Fibroblast of lung (primary cell): ENCODE measurements at regions not wholly inside any gene's neighbourhood (a gene's known extent, or its start where the extent isn't known, plus 50 kb on each side); places are given as distances from the start of the nearest gene placed in this dataset.

Experiments
- EZH2 ChIP-seq: IDR thresholded peaks from 2 replicates; pipeline ENCODE4 v1.5.1; 2012; ENCODE audit warnings: low read length, control low read depth, mild to moderate bottlenecking; ENCODE audit errors: missing control alignments
- TF ChIP-seq, protein P1 (sequence below), 2 donors: IDR thresholded peaks in 1 of 2; conservative IDR thresholded peaks in 1 of 2; 1 replicate in 1 of 2; 2 replicates in 1 of 2; pipeline ENCODE4 v1.5.1; 2011 to 2012; ENCODE audit warnings: low read length in 2 of 2, control low read depth in 1 of 2, inconsistent platforms in 1 of 2, low read depth in 1 of 2, mild to moderate bottlenecking in 1 of 2

DNA sequence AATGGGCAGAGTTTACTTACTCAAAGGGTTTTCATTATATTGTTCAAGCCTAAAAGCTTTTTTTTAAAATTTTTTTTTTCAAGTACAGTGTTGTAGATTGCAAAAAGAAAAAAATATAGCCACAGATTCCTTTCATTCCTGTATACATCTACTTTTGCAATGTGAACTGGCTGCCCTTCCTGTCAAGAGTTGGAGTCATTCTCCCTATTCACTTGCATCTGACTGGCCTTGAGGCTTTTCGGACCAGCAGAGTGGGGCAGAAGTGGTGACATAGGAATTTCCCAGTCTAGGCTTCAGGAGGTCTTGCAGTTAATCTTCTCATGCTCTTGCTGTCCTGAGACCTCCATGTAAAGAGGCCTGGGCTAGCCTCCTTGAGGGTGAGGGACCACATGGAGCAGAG, 218.3 kb upstream of the CFAP20DC start:
- TF ChIP-seq, protein P1, sequence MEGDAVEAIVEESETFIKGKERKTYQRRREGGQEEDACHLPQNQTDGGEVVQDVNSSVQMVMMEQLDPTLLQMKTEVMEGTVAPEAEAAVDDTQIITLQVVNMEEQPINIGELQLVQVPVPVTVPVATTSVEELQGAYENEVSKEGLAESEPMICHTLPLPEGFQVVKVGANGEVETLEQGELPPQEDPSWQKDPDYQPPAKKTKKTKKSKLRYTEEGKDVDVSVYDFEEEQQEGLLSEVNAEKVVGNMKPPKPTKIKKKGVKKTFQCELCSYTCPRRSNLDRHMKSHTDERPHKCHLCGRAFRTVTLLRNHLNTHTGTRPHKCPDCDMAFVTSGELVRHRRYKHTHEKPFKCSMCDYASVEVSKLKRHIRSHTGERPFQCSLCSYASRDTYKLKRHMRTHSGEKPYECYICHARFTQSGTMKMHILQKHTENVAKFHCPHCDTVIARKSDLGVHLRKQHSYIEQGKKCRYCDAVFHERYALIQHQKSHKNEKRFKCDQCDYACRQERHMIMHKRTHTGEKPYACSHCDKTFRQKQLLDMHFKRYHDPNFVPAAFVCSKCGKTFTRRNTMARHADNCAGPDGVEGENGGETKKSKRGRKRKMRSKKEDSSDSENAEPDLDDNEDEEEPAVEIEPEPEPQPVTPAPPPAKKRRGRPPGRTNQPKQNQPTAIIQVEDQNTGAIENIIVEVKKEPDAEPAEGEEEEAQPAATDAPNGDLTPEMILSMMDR (conservative IDR thresholded peaks at IDR 0.05 in 1 of 2, IDR thresholded peaks at IDR 0.05 in 1 of 2; ENCODE audit: low read depth in 1 of 2, low read length in 2 of 2) = no peak
- TF ChIP-seq EZH2 = no peak
